DMS114 treated with DMSO at 0.1 percent for 48 hours (cell line): ENCODE measurements at regions not wholly inside any gene's neighbourhood (a gene's known extent, or its start where the extent isn't known, plus 50 kb on each side); places are given as distances from the start of the nearest gene placed in this dataset.
A peak's percentile ranks its signal among the peaks of the same experiment; 100 is the strongest.

Experiments
- DNase-seq: peaks from one replicate; lab custom pipeline; 2025; ENCODE audit not compliant: unreplicated experiment; lab: John Stamatoyannopoulos, UW

- DNase-seq: no peak
These were observed 219.0 kb upstream of the DKK2 start for GRCh38 chr4:107255114-107255513.

DNA sequence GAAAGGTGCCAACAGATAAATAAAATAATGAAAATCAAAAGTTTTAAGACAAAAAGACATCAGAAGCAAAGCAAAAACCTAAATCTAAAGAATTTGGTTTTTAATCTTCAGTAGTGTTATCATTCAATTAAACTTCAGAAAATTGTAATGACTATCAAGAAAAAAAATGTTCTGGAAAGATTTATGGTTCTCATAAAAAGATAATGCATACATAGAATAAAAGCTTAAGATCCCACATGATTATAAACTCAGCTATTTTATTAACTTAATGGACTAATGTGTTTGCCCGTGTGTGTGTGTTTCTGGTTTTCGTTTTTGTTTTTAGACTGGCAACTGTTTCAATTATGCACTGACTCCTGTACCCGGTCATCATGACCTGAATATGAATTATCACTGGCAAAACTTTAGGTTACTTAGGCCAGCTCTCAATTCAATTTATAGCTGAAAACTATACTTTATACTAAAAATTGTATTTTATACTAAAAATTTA is 217.5 kb upstream of the DKK2 start:
- no peak for DNase-seq

GRCh38 chr4:107253090-107253489 is 217.0 kb upstream of the DKK2 start:
- DNase-seq: no peak

DNA sequence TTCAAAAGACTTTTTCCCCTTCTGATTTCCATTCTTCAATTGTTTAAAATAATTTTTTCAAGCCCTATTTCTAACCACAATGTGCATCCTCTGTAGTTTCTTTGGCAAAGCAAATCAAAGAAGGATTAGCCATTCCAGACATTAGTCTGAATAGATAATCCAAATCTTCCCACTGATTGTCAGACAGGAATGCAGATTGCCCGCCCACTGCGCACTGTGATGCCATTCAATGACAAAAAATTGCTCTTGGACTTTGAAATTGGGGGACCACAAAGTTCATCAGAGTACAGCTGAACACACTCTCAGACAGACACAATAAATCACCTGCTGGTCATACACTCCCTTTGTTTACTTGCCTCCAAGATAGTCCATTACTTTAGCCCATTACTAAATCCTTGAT is 216.5 kb upstream of the DKK2 start:
- DNase-seq: no peak

- DNase-seq: no peak
These were observed 212.5 kb upstream of the DKK2 start for GRCh38 chr4:107248571-107248970.

DNA sequence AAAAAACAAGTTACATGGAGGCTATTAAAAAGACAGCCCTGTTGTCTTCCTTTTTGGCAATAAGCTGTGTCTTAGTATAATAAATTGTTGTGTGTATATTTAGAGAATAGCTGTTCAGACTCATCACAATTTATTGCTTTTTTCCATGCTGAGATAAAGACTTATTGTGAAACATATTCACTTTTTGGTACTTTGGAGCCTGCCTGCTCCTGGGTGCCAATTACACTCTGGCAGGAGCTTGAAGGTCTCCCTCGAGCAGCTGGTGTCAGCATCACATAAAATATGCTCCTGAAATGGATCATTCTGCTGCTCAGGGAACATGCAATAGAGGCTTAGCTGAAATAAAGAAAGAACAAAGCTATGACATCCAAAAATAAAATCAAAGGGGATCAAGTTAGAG is 211.6 kb upstream of the DKK2 start:
- no peak for DNase-seq

DNA sequence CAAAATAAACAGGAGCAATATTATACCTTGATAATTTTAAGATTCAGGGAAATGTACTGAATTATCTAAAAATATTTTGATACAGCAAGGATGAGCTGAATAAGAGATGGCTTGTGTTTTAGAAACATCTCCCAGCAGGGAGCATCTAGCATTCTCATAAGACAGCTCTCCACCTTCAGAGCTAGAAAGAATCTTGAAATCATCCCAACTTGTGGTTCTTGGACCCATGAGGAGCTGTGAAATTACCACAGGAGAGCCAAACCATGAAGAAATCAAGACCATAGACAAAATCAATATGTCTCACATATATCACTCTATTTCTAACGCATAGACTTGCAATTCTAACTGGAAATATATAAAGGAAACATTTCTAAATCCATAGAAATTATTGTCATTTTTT is 210.6 kb upstream of the DKK2 start:
- no peak for DNase-seq

- no peak for DNase-seq
These were observed 207.1 kb upstream of the DKK2 start for GRCh38 chr4:107243141-107243781.

DNA sequence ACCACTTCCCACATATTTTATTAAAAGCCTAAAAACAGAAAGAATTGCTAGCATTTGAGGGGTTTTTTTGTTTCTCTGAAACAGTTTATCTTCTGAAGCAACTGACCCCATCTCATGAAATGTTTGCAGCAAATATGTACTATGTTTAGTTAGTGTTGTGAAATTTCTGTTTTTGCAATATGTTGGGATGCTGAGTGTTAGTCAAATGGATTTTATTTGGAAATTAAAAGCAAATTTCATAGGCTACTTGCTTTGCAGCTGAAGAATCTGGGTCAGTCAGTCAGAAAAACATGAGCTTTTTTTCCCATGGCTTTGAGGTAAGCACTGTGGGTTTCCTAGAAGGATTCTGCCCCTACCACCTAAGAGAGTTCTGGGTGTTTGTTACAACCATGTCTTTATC is 184.9 kb upstream of the DKK2 start:
- no peak for DNase-seq

DNA sequence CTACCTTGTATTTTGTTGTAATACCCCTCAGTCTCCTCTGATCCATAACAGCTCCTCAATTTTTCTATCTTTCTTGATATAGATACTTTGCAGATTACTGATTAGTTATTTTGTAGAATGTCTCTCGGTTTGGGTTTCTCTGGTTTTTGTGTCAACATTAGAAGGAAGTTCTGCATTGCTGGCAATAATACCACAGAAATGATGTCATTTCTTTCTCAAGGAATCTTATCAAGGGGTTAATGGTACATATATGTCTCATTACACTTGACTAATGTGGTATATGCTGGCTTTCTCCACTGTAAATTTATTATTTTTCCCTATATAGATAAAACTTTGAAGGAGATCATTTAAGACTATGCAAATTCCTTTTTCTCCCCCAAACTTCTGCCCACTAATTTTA is 183.6 kb upstream of the DKK2 start:
- DNase-seq: no peak

- no peak for DNase-seq
These were observed 180.3 kb upstream of the DKK2 start for GRCh38 chr4:107216379-107216778.

- no peak for DNase-seq
These were observed 179.1 kb upstream of the DKK2 start for GRCh38 chr4:107215222-107215621.

GRCh38 chr4:107213880-107214279 is 177.8 kb upstream of the DKK2 start:
- no peak for DNase-seq

DNA sequence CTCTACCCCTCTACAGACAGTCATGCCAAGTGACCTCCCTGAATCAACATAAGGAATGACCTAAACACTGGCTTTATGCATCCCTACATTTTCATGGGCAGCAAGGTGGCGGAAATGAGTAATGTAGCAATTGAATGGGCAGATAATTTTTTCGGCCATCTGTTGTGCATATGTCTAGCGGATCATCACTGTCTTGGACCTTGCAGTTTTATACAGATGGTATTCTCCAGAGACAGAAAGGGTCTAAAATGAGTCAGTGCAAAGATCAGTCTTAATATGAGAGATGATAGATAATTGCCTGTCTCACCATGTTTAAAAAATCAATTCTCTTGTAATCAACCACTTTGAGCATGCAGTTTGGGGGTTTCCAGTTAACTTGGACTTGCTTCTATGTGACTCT is 177.3 kb upstream of the DKK2 start:
- no peak for DNase-seq

DNA sequence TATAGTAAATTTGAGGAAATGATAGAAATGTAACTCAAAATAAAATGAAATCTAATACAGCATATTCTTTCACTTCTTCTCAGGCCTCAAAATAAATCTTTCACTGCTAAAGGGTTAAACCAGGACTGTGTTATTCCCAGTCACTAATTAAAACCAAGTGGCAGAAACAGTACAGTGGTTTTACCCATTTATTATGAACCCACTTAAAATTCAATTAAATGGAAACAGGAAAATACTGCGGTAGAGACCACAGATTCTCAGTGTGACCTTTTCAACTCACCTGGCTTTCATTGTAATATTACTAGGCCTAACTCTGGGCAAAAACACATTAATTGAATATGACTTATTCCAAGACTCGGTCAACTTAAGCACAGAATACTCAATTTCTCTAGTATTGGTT is 176.5 kb upstream of the DKK2 start:
- no peak for DNase-seq

- peak; percentile 3 for DNase-seq
These were observed 174.5 kb upstream of the DKK2 start for GRCh38 chr4:107210450-107211239.

DNA sequence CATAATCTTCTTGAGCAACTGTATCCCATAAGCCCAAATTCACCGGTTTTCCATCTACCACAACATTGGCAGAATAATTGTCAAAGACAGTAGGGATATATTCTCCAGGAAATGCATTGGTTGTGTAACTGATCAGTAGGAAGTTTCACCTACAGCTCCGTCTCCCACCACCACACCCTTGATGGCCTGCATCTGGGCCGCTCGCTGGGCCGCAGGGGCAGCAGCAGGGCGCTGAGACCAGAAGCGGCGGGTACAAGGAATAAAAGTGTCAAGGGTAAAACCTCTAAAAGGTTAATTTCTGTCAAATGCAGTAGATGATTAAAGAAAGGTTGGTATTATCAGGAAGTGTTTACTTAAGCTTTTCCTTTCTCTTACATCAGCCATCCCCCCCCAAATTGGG is 167.6 kb upstream of the DKK2 start:
- no peak for DNase-seq

DNA sequence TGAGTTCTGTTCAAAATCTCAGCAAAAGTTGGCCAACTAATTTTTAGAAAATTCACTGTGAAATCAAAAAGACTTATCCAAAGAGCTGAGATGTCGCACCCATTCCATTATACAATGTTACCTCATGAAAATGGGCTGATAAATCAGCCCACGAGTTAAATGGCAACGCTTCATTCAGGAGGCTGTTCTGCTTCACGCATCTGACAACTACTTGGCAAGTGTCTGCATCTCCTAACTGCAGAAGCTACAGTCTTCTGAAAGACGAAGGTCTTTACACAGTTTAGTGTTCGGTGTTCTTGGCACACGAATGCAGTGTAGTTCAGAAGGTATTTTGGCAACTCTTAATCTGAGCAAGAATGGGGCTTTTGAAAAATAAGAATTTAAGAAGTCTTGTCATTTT is 166.6 kb upstream of the DKK2 start:
- DNase-seq: no peak

GRCh38 chr4:107197121-107197520 is 161.0 kb upstream of the DKK2 start:
- no peak for DNase-seq

GRCh38 chr4:107196312-107196711 is 160.2 kb upstream of the DKK2 start:
- no peak for DNase-seq

DNA sequence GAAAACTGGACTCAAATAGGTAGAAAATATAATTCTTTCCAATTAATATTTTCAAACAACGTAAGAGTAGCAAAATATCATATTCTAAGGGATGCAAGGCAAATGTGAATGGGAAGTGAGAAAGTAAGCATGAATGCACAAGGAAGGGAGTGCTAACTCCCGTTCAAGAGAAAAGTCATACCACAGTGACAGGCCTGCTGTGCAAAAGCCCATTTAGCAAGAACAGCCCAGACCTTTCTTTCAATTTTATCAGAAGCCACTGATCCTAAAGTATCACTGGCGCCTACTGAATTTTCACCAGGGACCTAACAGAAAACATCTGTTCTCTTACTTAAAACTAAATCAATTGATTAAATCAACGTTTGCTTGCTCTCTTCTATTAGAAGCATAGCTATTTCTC is 157.9 kb upstream of the DKK2 start:
- DNase-seq: no peak

DNA sequence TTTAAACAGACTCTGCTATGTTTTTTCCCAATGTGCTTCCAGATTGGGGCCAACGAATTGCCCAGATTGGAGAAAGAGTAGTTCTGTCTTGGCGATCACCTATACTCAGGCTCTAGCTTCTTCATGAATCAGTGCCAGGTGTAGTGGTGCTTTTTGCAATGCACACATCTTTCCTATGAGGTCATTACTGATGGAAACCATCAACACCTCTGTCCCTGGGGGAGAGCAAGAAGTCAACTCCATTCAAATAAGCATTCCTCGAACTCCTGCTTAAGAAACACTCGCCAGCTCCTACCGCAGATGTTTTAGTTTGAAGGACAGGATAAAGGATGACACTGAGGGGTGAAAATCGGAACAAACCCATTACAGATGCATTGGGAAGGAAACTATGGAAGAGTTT is 156.5 kb upstream of the DKK2 start:
- no peak for DNase-seq

- no peak for DNase-seq
These were observed 151.0 kb upstream of the DKK2 start for GRCh38 chr4:107187091-107187490.
